Kidney (tissue), 13 donors: ENCODE measurements at regions not wholly inside any gene's neighbourhood (a gene's known extent, or its start where the extent isn't known, plus 50 kb on each side); places are given as distances from the start of the nearest gene placed in this dataset.
"Not testable (repeated sequence)": the region's sequence is repeated elsewhere in the genome, so short reads cannot be mapped to it uniquely, and the experiment has no call there.

Experiments
- DNase-seq, 5 donors: peaks; one replicate each; pipeline ENCODE4 v3.0.0-alpha.2; 2013 to 2020
- FAIRE-seq: peaks from 2 replicates; lab custom pipeline; 2012; peaks lifted over from hg19 to GRCh38; lab: Jason Lieb, UNC
- H3K27ac ChIP-seq, 2 donors: one replicate each; pipeline ENCODE4 v1.7.0; 2013; ENCODE audit warnings: low read depth in 2 of 2, low read length in 2 of 2, inconsistent platforms in 1 of 2
- H3K27me3 ChIP-seq: one replicate; pipeline ENCODE4 v1.7.1; 2013; ENCODE audit warnings: low read length, inconsistent platforms; ENCODE audit not compliant: control insufficient read depth, insufficient read depth
- H3K36me3 ChIP-seq, 3 donors: one replicate each; pipeline versions ENCODE4 v1.7.0 to v1.7.1; 2013; ENCODE audit warnings: low read length in 3 of 3, control low read depth in 1 of 3, inconsistent platforms in 1 of 3; ENCODE audit not compliant: insufficient read depth in 3 of 3, control insufficient read depth in 2 of 3
- H3K4me1 ChIP-seq, 3 donors: one replicate each; pipeline versions ENCODE4 v1.7.0 to v1.7.1; 2013; ENCODE audit warnings: low read length in 3 of 3, inconsistent platforms in 1 of 3, low read depth in 1 of 3; ENCODE audit not compliant: control insufficient read depth in 2 of 3, insufficient read depth in 2 of 3
- H3K4me3 ChIP-seq, 3 donors: one replicate each; pipeline versions ENCODE4 v1.7.0 to v1.8.1; 2013; ENCODE audit warnings: low read length in 3 of 3, control low read depth in 1 of 3, inconsistent platforms in 1 of 3
- H3K9ac ChIP-seq, 3 donors: one replicate each; pipeline versions ENCODE4 v1.7.0 to v1.7.1; 2013; ENCODE audit warnings: low read length in 3 of 3, control low read depth in 1 of 3, inconsistent platforms in 1 of 3
- H3K9me3 ChIP-seq, 3 donors: one replicate each; pipeline versions ENCODE4 v1.7.0 to v1.7.1; 2013; ENCODE audit warnings: low read length in 3 of 3, control low read depth in 1 of 3, inconsistent platforms in 1 of 3; ENCODE audit not compliant: control insufficient read depth in 2 of 3, insufficient read depth in 1 of 3
- CTCF ChIP-seq: IDR thresholded peaks from 3 replicates; pipeline ENCODE4 v1.5.1; 2012; ENCODE audit warnings: mild to moderate bottlenecking, moderate library complexity, borderline replicate concordance; ENCODE audit not compliant: insufficient read depth; ENCODE audit errors: extremely low read depth
- intact Hi-C: fragments of 100-400 bp; cut with DNase I; formaldehyde crosslinking; loops from one replicate; pipeline ENCODE4 v1.11.1; 2022
- donor health status: control.
- donor health status: control.
- donor health status: control.
- donor health status: control.
- donor health status: control.
- donor health status: DM: yes; HTN: yes; CAD: no.
- donor health status: Normal renal cell carcinoma (clear cell type).

- Histone ChIP-seq H3K4me3 (no peak overlapping the region), H3K27ac (no peak overlapping the region), H3K9ac (no peak overlapping the region), H3K27me3 (no peaks in the 10 kb centered on the region), H3K36me3 (no peaks in the 10 kb centered on the region), H3K4me1 (peaks cover 0 to 7% (median 6%) of the 10 kb centered on the region in 3 donors), H3K9me3 (peaks cover 0 to 3% (median 0%) of the 10 kb centered on the region in 3 donors)
- intact Hi-C loops = no loop called here
- no peak for DNase-seq
- FAIRE-seq = no peak
- TF ChIP-seq CTCF = no peak
These were observed 305.3 kb downstream of the NDUFA10 start for GRCh38 chr2:239719791-239720360.

GRCh38 chr2:239718991-239719390, 306.2 kb downstream of the NDUFA10 start:
- intact Hi-C loops, H3K27ac ChIP-seq, H3K27me3 ChIP-seq, H3K9ac ChIP-seq, DNase-seq, H3K4me1 ChIP-seq, H3K9me3 ChIP-seq, H3K36me3 ChIP-seq, FAIRE-seq, H3K4me3 ChIP-seq: not testable (repeated sequence)

- peak overlapping the region in 1 of 2 donors; percentile 55 for H3K27ac ChIP-seq
- intact Hi-C loops = no loop called here
- DNase-seq = peak in 1 of 5 donors; percentile 37
- H3K36me3 ChIP-seq = no peaks in the 10 kb centered on the region
- H3K27me3 ChIP-seq = no peaks in the 10 kb centered on the region
- peaks cover 0 to 7% (median 6%) of the 10 kb centered on the region in 3 donors for H3K4me1 ChIP-seq
- no peak for FAIRE-seq
- peaks cover 0 to 6% (median 0%) of the 10 kb centered on the region in 3 donors for H3K9me3 ChIP-seq
- H3K4me3 ChIP-seq = no peak overlapping the region
- no peak overlapping the region for H3K9ac ChIP-seq
- TF ChIP-seq CTCF = no peak
These were observed 307.4 kb downstream of the NDUFA10 start for GRCh38 chr2:239717706-239718105.

GRCh38 chr2:239717319-239717675, 307.8 kb downstream of the NDUFA10 start:
- intact Hi-C loops = no loop called here
- Histone ChIP-seq H3K9ac (no peak overlapping the region), H3K4me3 (no peak overlapping the region), H3K27me3 (no peaks in the 10 kb centered on the region), H3K36me3 (no peaks in the 10 kb centered on the region), H3K4me1 (peaks cover 0 to 7% (median 6%) of the 10 kb centered on the region in 3 donors), H3K27ac (peak overlapping the region; percentile 55 to 61), H3K9me3 (peaks cover 0 to 10% (median 0%) of the 10 kb centered on the region in 3 donors)
- no peak for TF ChIP-seq CTCF
- DNase-seq = peak in 1 of 5 donors; percentile 34
- no peak for FAIRE-seq
